Thymus (tissue), 11 donors: ENCODE measurements at regions not wholly inside any gene's neighbourhood (a gene's known extent, or its start where the extent isn't known, plus 50 kb on each side); places are given as distances from the start of the nearest gene placed in this dataset.

Experiments
- DNase-seq, 9 donors: peaks; one replicate each; pipeline ENCODE4 v3.0.0-alpha.2; 2013; ENCODE audit warnings: low spot score in 9 of 9, low read depth in 6 of 9, missing footprints in 1 of 9
- H3K27ac ChIP-seq, 2 donors: one replicate each; pipeline ENCODE4 v1.5.1; 2013; ENCODE audit warnings: control low read depth in 1 of 2, low read depth in 1 of 2, low read length in 1 of 2, mild to moderate bottlenecking in 1 of 2, moderate library complexity in 1 of 2
- H3K27me3 ChIP-seq, 2 donors: one replicate each; pipeline ENCODE4 v1.5.1; 2013; ENCODE audit warnings: low read length in 1 of 2; ENCODE audit not compliant: control insufficient read depth in 2 of 2, insufficient read depth in 1 of 2
- H3K36me3 ChIP-seq, 2 donors: one replicate each; pipeline ENCODE4 v1.5.1; 2013; ENCODE audit warnings: low read length in 1 of 2, mild to moderate bottlenecking in 1 of 2, moderate library complexity in 1 of 2; ENCODE audit not compliant: control insufficient read depth in 2 of 2, insufficient read depth in 2 of 2
- H3K4me1 ChIP-seq, 2 donors: one replicate each; pipeline ENCODE4 v1.5.1; 2013; ENCODE audit warnings: low read length in 2 of 2; ENCODE audit not compliant: control insufficient read depth in 2 of 2, insufficient read depth in 2 of 2
- H3K4me3 ChIP-seq, 2 donors: one replicate each; pipeline ENCODE4 v1.5.1; 2013; ENCODE audit warnings: low read length in 2 of 2, control low read depth in 1 of 2, mild to moderate bottlenecking in 1 of 2
- H3K9me3 ChIP-seq, 2 donors: one replicate each; pipeline ENCODE4 v1.5.1; 2013; ENCODE audit warnings: low read length in 1 of 2, mild to moderate bottlenecking in 1 of 2; ENCODE audit not compliant: control insufficient read depth in 2 of 2, insufficient read depth in 1 of 2
- WGBS: extraction: QIAGEN DNeasy Blood & Tissue Kit; methylation state at CpG from one replicate; pipeline ENCODE4 v1.1.7; 2013; 5-methylcytosine and 5-hydroxymethylcytosine counted together
- donor health status: healthy.

GRCh38 chr5:125521289-125521688 lies 774.9 kb upstream of the ZNF608 start:
- no peak overlapping the region for H3K4me3 ChIP-seq
- no peak overlapping the region for H3K27ac ChIP-seq
- H3K9me3 ChIP-seq: no peaks in the 10 kb centered on the region
- no peaks in the 10 kb centered on the region for H3K36me3 ChIP-seq
- no peaks in the 10 kb centered on the region for H3K27me3 ChIP-seq
- WGBS: 0% methylated on average over 1 of the region's 1 CpG
- DNase-seq: no peak
- no peaks in the 10 kb centered on the region for H3K4me1 ChIP-seq

GRCh38 chr5:125525356-125525755 lies 778.9 kb upstream of the ZNF608 start:
- H3K4me3 ChIP-seq: no peak overlapping the region
- H3K9me3 ChIP-seq: no peaks in the 10 kb centered on the region
- H3K27me3 ChIP-seq: no peaks in the 10 kb centered on the region
- H3K4me1 ChIP-seq: no peaks in the 10 kb centered on the region
- 88% methylated on average over 4 of the region's 4 CpGs for WGBS
- no peak overlapping the region for H3K27ac ChIP-seq
- no peaks in the 10 kb centered on the region for H3K36me3 ChIP-seq
- DNase-seq: no peak

GRCh38 chr5:125526966-125527365 lies 780.5 kb upstream of the ZNF608 start:
- Histone ChIP-seq H3K27me3 (no peaks in the 10 kb centered on the region), H3K36me3 (no peaks in the 10 kb centered on the region), H3K4me1 (no peaks in the 10 kb centered on the region), H3K27ac (no peak overlapping the region), H3K4me3 (no peak overlapping the region), H3K9me3 (no peaks in the 10 kb centered on the region)
- DNase-seq: no peak

GRCh38 chr5:125528881-125529280 lies 782.4 kb upstream of the ZNF608 start:
- Histone ChIP-seq H3K4me1 (no peaks in the 10 kb centered on the region), H3K9me3 (no peaks in the 10 kb centered on the region), H3K36me3 (no peaks in the 10 kb centered on the region), H3K27me3 (no peaks in the 10 kb centered on the region), H3K27ac (no peak overlapping the region), H3K4me3 (no peak overlapping the region)
- WGBS: 96% methylated on average over 1 of the region's 1 CpG
- no peak for DNase-seq

GRCh38 chr5:125530833-125531615 lies 784.6 kb upstream of the ZNF608 start:
- Histone ChIP-seq H3K36me3 (no peaks in the 10 kb centered on the region), H3K27me3 (no peaks in the 10 kb centered on the region), H3K4me1 (no peaks in the 10 kb centered on the region), H3K9me3 (no peaks in the 10 kb centered on the region), H3K27ac (no peak overlapping the region), H3K4me3 (no peak overlapping the region)
- no peak for DNase-seq
- 96% methylated on average over 5 of the region's 5 CpGs for WGBS

GRCh38 chr5:125536095-125536494 lies 789.7 kb upstream of the ZNF608 start:
- DNase-seq: no peak
- no peaks in the 10 kb centered on the region for H3K27me3 ChIP-seq
- no peak overlapping the region for H3K27ac ChIP-seq
- H3K4me1 ChIP-seq: no peaks in the 10 kb centered on the region
- H3K9me3 ChIP-seq: peaks cover 0 to 3% of the 10 kb centered on the region in 2 donors
- H3K4me3 ChIP-seq: no peak overlapping the region
- no peaks in the 10 kb centered on the region for H3K36me3 ChIP-seq

- no peaks in the 10 kb centered on the region for H3K27me3 ChIP-seq
- no peak for DNase-seq
- H3K27ac ChIP-seq: no peak overlapping the region
- H3K4me1 ChIP-seq: no peaks in the 10 kb centered on the region
- no peaks in the 10 kb centered on the region for H3K36me3 ChIP-seq
- H3K9me3 ChIP-seq: peaks cover 0 to 3% of the 10 kb centered on the region in 2 donors
- H3K4me3 ChIP-seq: no peak overlapping the region
- WGBS: 61% methylated on average over 1 of the region's 1 CpG
Observed at GRCh38 chr5:125536582-125536981, 790.1 kb upstream of the ZNF608 start.

- H3K36me3 ChIP-seq: no peaks in the 10 kb centered on the region
- no peaks in the 10 kb centered on the region for H3K4me1 ChIP-seq
- peaks cover 0 to 3% of the 10 kb centered on the region in 2 donors for H3K9me3 ChIP-seq
- 84% methylated on average over 2 of the region's 2 CpGs for WGBS
- no peak for DNase-seq
- H3K4me3 ChIP-seq: no peak overlapping the region
- no peak overlapping the region for H3K27ac ChIP-seq
- no peaks in the 10 kb centered on the region for H3K27me3 ChIP-seq
Observed at GRCh38 chr5:125537661-125538060, 791.2 kb upstream of the ZNF608 start.

GRCh38 chr5:125538469-125538868 lies 792.0 kb upstream of the ZNF608 start:
- H3K9me3 ChIP-seq: peaks cover 0 to 3% of the 10 kb centered on the region in 2 donors
- no peaks in the 10 kb centered on the region for H3K27me3 ChIP-seq
- no peaks in the 10 kb centered on the region for H3K36me3 ChIP-seq
- no peak overlapping the region for H3K27ac ChIP-seq
- WGBS: 91% methylated on average over 2 of the region's 2 CpGs
- no peaks in the 10 kb centered on the region for H3K4me1 ChIP-seq
- H3K4me3 ChIP-seq: no peak overlapping the region
- DNase-seq: no peak
